ENCODE measurements at regions not wholly inside any gene's neighbourhood (a gene's known extent, or its start where the extent isn't known, plus 50 kb on each side); places are given as distances from the start of the nearest gene placed in this dataset.

- no peak overlapping the region for H3K4me3 ChIP-seq (ENCODE audit: low read depth, low read length)
- in situ Hi-C loops (cut with HindIII; ENCODE audit: low sequenced_read_pairs) = no loop called here
- no peak for TF ChIP-seq CTCF (IDR thresholded peaks at IDR 0.05; ENCODE audit: low read depth, low read length)
- DNase-seq (ENCODE audit: low read depth, low spot score) = no peak
Measured at GRCh38 chr10:57188846-57189245, 827.8 kb upstream of the ZWINT start.

GRCh38 chr10:57186201-57186600 is 825.1 kb upstream of the ZWINT start:
- in situ Hi-C loops (cut with HindIII; ENCODE audit: low sequenced_read_pairs) = no loop called here
- no peak overlapping the region for H3K4me3 ChIP-seq (ENCODE audit: low read depth, low read length)
- no peak for TF ChIP-seq CTCF (IDR thresholded peaks at IDR 0.05; ENCODE audit: low read depth, low read length)
- DNase-seq (ENCODE audit: low read depth, low spot score) = no peak

GRCh38 chr10:57169597-57169996 is 808.5 kb upstream of the ZWINT start:
- H3K4me3 ChIP-seq (ENCODE audit: low read depth, low read length) = no peak overlapping the region
- DNase-seq (ENCODE audit: low read depth, low spot score) = no peak
- TF ChIP-seq CTCF (IDR thresholded peaks at IDR 0.05; ENCODE audit: low read depth, low read length) = no peak
- in situ Hi-C loops (cut with HindIII; ENCODE audit: low sequenced_read_pairs) = no loop called here

GRCh38 chr10:57168611-57169240 is 807.7 kb upstream of the ZWINT start:
- H3K4me3 ChIP-seq (ENCODE audit: low read depth, low read length) = no peak overlapping the region
- no peak for TF ChIP-seq CTCF (IDR thresholded peaks at IDR 0.05; ENCODE audit: low read depth, low read length)
- in situ Hi-C loops (cut with HindIII; ENCODE audit: low sequenced_read_pairs) = no loop called here
- DNase-seq (ENCODE audit: low read depth, low spot score) = no peak

GRCh38 chr10:57165671-57166070 is 804.6 kb upstream of the ZWINT start:
- no peak overlapping the region for H3K4me3 ChIP-seq (ENCODE audit: low read depth, low read length)
- no peak for DNase-seq (ENCODE audit: low read depth, low spot score)
- in situ Hi-C loops (cut with HindIII; ENCODE audit: low sequenced_read_pairs) = no loop called here
- TF ChIP-seq CTCF (IDR thresholded peaks at IDR 0.05; ENCODE audit: low read depth, low read length) = no peak

GRCh38 chr10:57162231-57162630 is 801.2 kb upstream of the ZWINT start:
- in situ Hi-C loops (cut with HindIII; ENCODE audit: low sequenced_read_pairs) = no loop called here
- no peak for TF ChIP-seq CTCF (IDR thresholded peaks at IDR 0.05; ENCODE audit: low read depth, low read length)
- no peak for DNase-seq (ENCODE audit: low read depth, low spot score)
- H3K4me3 ChIP-seq (ENCODE audit: low read depth, low read length) = no peak overlapping the region

GRCh38 chr10:57161157-57161556 is 800.1 kb upstream of the ZWINT start:
- no peak for TF ChIP-seq CTCF (IDR thresholded peaks at IDR 0.05; ENCODE audit: low read depth, low read length)
- no peak for DNase-seq (ENCODE audit: low read depth, low spot score)
- in situ Hi-C loops (cut with HindIII; ENCODE audit: low sequenced_read_pairs) = no loop called here
- H3K4me3 ChIP-seq (ENCODE audit: low read depth, low read length) = no peak overlapping the region

All from astrocyte of the spinal cord (primary cell).